ENCODE measurements at regions not wholly inside any gene's neighbourhood (a gene's known extent, or its start where the extent isn't known, plus 50 kb on each side); places are given as distances from the start of the nearest gene placed in this dataset.
"Not testable (repeated sequence)": the region's sequence is repeated elsewhere in the genome, so short reads cannot be mapped to it uniquely, and the experiment has no call there.

DNA sequence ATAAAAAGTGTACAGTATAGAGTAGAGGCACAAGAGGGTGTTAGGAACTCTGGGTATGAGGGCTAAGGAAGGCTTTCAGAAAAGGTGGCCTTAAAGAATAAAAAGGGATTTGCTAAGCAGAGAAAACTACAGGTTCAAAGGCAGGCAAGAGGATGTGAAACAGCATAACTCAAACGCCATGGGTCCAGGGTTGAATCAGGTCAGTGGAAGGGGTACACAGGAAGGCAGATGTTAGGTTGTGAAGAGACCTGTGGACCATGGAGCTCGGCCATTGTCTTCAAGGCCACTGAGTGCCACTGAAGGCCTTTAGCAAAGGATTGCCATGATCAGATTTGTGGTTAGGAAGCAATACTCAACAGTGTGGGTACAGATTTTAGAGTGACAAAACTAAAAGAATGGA, 108.2 kb upstream of the FAM98A start:
- DNase-seq (ENCODE audit: low read depth), result no peak

DNA sequence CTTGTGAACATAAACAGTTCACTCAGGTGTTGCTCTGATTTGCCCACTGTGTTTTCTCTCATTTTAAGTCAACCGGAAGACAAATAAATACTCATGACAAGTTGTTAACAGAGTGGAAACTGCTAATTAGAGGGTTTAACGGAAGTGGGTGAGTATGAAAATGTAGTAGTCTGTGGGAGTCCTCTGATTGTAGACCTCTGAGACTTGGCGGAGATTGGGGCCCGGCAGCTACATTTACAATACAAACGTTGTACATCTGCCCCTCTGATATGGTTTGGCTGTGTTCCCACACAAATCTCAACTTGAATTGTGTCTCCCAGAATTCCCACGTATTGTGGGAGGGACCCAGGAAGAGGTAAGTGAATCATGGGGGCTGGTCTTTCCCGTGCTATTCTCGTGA, 107.3 kb upstream of the FAM98A start:
- DNase-seq (ENCODE audit: low read depth), result no peak

DNA sequence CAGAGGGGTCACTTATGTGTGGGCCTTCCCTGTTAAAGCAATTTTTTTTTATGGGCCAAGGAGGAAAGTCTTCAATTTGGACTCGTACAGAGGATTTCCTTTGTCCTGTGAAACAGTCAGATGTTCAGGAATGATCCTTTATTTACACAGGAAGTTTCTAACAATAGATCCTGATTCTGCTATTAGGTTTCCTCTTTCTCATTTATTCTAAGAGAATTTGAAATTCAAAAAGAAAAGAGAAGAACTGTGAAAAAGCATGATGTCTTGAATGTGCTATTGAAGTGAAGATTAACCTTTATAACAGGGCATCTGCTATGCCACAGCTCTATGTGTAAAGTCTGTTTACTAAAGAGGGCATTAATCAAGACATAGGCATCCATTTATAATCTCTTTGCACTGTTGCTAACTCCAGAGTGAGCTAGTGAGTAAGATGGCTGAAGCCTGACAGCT, 105.3 kb upstream of the FAM98A start:
- no peak for DNase-seq (ENCODE audit: low read depth)

DNA sequence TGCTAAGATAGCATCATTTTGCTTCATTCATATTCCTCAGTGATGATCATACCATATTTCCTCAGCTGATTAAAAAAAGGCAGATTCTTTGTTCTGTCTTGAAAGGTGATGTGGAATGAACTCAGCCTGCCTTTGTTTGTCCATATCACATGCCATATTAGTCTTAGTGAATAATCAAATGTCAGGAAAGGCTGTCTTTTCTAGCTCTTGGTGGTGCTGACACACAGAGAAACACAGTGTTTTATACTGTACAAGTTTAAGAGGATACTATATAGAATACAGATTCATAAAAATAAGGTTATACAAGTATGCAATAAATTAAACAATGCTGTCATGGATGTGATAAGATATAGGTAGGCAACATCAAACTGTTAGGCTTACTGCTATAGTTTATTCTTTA, 97.1 kb upstream of the FAM98A start:
- no peak for DNase-seq (ENCODE audit: low read depth)

DNA sequence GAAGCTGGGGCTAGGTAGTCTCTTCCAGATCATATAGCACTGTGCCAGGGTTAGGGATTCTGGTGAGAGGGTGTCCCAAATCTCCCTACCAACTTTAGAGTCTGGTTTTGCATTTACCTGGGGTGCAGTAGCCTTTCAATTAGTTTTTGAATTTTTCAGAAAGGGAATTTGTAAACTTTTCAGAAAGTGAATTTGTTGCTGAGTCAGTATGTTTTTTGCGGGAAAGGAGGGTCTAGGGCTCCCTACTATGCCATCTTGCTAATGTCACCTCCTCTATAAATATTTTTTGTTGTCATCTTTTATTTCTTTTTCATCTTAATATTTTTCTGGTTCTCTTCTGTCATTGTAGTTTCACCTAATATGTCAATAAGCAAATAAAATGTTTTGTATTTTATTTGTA, 95.8 kb upstream of the FAM98A start:
- DNase-seq (ENCODE audit: low read depth), result no peak

DNA sequence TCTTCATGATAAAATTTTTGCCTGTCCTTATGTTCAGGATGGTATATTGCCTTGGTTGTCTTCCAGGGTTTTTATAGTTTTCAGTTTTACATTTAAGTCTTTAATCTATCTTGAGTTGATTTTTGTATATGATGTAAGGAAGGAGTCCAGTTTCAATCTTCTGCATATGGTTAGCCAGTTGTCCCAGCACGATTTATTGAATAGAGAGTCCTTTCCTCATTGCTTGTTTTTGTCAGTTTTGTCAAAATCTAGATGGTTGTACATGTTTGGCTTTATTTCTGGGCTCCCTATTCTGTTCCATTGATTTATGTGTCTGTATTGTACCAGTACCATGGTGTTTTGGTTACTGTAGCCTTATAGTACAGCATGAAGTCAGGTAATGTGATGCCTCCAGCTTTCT, 91.6 kb upstream of the FAM98A start:
- not testable (repeated sequence) for DNase-seq (ENCODE audit: low read depth)

DNA sequence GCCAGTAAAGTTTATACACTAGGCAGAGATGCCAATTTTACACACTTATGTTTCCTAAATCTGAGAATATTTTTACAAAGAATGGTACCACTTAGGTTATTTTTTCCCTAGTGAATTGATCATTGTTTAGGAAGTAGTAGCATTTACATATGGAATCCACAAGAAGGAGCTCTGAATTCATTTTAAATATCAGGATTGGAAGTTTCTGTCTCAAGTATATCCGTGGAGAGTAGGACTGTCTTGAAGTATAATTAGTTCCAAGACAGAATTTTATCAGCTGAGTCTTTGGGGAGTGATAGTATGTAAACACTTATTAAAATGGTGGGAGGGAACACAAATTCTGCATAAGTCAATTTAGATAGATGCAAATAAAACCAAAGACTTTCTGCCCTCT, 82.3 kb upstream of the FAM98A start:
- peak; percentile 59 for DNase-seq (ENCODE audit: low read depth)

DNA sequence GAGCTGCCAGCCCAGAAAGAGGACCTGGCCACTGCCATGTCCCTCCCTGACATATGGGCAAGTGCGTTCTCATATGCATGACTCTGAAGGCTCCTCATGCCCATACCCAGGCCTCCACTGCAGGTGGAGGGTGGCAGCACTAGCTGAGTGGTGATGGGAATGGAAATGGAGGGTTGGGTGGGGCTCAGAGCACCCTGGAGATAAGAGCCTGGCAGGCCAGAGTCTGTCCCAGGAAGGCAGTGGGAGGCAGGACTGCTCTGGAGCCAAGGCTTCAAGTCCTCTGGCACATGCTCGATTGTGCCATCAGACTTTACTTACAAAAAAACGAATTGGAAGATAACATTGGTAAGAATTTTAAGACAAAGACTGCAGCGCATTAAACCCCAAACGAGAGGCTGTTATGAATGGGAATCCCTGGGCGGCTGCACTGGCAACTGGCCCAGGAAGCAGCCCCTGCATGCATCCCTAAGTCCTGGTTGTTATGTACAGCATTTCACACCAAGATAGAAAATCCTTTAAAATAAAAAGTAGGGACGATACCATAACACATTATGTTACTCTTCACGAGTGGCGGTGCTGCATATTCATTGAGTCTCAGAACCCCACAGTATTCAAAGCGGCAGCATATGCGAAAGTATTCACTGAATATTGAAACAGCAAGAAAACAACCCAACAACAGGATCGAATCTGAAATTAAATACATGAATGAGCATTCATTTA, 81.7 kb upstream of the FAM98A start:
- DNase-seq (ENCODE audit: low read depth), result no peak

DNA sequence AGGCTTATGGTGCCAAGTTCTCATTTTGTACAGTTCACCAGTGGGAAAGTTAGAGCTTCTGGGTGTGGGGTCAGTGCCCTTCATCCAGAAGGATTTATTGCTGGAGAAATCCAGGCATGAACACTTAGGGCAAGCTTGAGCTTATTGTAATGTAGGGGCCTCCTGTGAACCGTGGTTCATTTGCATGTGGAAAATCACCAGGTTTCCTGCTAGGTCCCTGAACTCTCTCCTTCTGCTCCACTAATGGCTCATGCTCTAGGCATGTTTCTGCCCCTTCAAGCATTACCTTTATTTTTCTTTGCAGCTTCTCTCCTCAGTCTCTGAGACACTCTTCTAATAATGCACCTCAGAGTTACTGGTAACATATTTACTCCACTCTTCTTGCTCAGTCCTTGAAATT, 79.3 kb upstream of the FAM98A start:
- no peak for DNase-seq (ENCODE audit: low read depth)

DNA sequence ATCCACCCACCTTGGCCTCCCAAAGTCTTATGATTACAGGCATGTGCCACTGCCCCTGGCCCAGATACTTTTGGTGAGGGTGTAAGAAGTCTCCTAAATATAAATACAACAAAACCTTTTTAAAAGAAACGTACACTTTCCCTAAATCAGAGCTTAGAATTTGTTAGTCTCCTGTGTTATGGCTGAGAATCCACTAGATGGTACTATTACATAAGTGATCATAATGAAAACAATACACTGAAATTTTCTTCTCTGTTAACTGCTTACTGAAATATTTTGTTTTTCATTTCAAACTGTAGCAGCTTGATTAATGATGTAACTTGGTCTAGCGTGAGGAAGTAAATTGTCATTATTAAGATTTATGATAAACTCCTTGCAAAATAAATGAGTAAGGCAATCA, 74.8 kb upstream of the FAM98A start:
- peak; percentile 34 for DNase-seq (ENCODE audit: low read depth)

DNA sequence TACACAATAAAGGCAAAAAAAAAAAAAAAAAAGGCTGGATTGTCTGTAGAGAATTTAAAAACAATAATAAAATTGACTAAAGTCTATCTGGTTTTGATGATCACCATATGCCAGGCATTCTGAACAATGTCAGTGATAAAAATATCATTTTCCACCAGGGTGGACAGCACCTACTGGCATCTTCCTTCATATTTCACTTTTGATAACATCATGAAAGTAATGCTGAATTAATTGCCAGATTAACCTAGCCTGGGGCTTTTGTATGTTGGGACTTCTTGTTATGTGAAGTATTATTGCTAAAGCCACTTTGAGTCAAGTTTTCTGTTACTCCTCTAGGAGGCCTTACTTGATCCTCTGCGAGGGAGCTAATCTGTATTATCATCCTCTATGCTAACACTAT, 73.8 kb upstream of the FAM98A start:
- no peak for DNase-seq (ENCODE audit: low read depth)

DNA sequence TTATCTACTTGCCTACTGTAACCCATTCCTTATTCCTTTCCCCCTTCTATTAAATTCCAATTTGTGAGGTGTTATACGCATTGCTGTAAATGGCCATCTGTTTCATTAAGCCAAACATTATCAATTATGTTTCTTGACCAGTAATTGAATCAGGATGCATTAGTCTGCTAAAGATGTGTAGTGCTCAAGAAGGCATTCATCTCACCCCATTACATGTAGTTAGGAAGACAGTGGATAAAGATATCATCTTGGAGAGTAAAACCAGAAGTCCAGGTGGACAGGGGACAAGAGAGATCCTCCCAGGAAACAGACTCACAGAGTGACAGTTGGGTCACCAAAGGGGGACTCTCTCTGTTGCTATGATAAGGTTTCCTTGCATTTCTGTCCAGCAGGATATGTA, 73.3 kb upstream of the FAM98A start:
- DNase-seq (ENCODE audit: low read depth), result no peak

DNA sequence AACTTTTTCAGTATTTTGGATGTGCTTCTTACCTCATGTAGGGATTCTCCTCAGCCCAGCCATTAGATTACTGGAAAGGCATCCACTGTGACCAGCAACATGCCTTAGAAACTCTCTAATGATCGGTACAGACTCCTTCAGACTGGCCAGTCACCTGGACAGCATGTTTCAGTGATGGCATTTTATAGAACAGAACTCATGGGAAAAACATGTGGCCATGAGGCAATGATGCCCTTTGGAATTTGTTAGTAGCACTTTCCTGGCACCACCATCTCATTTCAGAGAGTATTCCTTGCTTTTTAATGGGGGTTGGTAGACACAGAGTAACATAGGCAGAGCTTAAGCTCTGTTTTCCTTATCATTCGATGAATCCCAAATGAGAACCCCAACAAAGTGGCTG, 72.1 kb upstream of the FAM98A start:
- DNase-seq (ENCODE audit: low read depth), result no peak

DNA sequence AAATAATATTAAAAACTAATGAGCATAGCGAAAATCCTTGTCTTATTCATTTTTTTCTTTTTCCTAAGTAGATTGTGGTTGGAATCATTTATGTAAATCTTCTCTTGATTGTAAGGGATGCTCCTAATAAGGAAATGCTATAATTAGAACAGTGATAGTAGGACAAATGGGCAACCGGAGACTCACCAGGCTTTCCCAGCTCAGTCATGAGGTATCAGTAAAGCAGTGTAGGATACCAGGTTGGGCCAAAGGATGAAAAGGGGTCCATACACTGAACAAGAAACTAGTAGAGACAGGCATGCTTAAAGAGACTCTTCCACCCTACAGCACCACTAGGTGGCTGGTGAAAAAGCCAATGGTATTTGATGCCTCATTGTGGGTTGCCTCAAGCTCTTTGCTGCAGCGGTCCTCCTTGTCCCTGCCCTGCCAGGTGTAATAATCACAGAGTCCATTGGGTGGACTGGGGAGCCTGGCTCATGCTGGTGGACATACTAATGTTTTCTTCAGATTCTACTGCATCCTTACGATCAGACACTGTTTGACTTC, 71.4 kb upstream of the FAM98A start:
- DNase-seq (ENCODE audit: low read depth), result peak; percentile 33

DNA sequence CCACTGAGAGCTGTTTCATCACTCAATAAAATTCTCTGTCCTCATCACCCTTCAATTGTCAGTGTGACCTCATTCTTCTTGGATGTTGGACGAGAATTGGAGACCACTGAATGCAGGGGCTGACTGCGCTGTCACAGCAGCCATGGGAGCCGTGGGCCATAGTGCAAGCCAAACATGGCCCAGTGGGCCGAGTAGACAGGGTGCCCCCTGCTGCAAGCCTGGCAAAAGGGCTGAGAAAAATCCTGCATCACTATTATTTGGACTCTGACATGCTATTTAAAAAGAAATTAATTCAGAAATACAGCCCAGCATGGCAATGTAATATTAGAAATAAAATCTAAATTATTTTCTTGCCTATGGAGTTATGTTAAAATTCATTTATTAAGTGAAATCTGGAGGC, 67.8 kb upstream of the FAM98A start:
- DNase-seq (ENCODE audit: low read depth), result no peak

DNA sequence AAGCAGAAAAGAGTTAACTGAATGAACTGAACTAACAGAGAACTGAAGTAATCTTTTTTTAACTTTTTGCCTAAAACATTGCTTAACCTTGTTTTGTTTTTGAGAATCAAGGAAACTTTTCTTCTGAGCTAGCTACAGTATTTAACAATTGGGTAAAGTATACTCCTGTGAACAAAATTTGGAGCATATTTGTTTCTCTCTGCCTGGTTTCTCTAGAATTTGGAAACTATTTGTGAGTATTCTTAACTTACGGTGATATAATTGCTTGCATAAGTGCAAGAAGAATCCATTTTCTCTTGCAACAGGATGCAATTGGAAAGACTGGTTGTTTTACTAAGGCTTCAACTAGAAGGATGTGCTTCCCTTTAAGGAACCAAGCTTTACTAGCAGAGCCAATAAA, 65.9 kb upstream of the FAM98A start:
- no peak for DNase-seq (ENCODE audit: low read depth)

DNA sequence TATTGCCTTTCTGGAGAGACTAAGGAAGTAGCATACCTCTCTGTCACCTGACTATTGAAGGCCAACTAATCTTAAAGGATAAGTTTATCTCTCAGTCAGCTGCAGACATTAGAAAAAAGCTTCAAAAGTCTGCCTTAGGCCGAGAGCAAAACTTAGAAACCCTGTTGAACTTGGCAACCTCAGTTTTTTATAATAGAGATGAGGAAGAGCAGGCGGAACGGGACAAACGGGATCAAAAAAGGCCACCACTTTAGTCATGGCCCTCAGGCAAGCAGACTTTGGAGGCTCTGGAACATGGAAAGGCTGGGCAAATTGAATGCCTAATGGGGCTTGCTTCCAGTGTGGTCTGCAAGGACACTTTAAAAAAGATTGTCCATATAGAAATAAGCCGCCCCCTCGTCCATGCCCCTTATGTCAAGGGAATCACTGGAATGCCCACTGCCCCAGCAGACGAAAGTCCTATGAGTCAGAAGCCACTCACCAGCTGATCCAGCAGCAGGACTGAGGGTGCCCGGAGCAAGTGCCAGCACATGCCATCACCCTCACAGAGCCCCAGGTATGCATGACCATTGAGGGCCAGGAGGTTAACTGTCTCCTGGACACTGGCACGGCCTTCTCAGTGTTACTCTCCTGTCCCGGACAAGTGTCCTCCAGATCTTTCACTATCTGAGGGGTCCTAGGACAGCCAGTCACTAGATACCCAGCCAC, 61.5 kb upstream of the FAM98A start:
- DNase-seq (ENCODE audit: low read depth), result peak; percentile 49

DNA sequence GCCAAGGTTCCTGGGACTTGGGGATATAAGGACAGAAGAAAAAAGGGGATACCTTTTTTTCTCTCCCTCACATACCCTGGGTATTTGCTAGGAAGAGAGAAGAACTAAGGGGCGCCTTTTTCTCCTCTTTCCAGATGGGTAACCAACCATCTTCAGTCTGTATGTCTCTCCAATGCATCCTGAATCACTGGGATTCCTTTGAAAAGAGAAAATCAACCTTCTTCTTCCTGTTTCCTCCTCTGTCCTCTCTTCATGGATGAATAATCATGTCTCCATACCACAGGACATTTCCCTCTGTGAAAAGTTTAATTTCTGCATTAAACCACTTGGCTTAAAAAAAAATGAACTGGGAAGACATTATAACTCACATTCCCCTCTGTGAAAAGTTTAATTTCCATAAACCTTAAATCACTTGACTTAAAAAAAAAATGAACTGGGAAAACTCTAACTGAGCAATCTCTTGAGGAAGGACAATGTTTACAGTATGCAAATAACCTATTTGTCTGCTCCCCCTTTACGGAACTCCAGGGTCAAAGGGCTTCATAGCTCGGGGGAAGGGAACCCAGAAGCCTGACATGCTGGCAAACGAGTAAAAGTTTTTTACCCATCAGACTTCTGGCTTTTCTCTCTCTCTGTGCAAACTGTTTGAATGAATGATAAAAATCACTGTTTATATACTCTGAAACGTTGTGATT, 56.7 kb upstream of the FAM98A start:
- DNase-seq (ENCODE audit: low read depth), result no peak

DNA sequence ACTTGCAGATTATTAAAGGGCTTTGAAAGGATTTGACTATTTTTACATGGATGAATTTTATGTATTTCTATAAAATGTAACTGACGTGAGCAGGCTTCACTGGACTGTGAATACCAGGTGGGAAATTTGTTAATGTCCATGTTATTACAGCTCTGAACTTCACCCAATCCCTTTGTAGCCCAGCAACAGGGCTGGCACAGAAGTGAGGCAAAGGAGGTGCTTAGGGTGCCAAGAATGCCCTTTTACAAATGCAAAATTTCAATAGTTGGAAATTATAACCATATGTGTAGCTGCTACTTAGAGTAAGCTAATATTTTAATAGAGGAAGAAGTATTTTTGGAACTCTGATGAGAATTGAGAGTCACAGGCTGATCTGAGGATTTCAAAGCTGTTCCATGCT, 53.7 kb upstream of the FAM98A start:
- DNase-seq (ENCODE audit: low read depth), result no peak

DNA sequence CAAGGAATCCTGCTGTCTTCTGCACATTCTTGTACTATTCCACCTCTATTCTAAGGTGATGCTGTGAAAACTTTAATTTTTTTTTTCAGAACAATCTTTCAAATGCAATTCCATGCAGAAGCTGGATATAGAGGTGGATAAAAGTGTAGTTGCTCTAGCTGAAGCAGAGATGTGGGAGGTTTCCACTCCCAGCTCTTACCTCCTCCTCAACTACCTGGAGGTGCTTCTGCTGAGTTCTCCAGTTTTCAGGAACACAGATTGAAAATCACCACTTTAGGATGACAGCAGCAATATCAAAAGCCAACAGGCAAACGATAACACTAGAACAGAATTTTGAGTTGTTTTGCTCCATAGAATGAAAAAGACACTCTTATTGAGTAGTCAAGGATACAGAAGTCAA, 51.1 kb upstream of the FAM98A start:
- no peak for DNase-seq (ENCODE audit: low read depth)

Data from RPMI7951 (cell line).